HEK293T (cell line): ENCODE measurements at regions not wholly inside any gene's neighbourhood (a gene's known extent, or its start where the extent isn't known, plus 50 kb on each side); places are given as distances from the start of the nearest gene placed in this dataset.

ENCODE experiments used
- CTCF ChIA-PET: fragments of 350-600 bp; formaldehyde crosslinking; extraction: SDS; loops from one replicate; lab custom pipeline; 2021; ENCODE audit warnings: antibody characterized with exemption, inconsistent platforms; lab: Yijun Ruan, JAX
- POLR2A ChIA-PET: fragments of 350-600 bp; formaldehyde crosslinking; extraction: SDS; loops from one replicate; lab custom pipeline; 2020; ENCODE audit warnings: antibody characterized with exemption, inconsistent platforms; lab: Yijun Ruan, JAX
- DNase-seq: peaks from one replicate; pipeline ENCODE4 v3.0.0; 2012; ENCODE audit warnings: mixed read lengths; ENCODE audit errors: extremely low spot score
- ARNT ChIP-seq: fragments of 450-650 bp; IDR thresholded peaks from 2 replicates; pipeline ENCODE4 v1.6.1; 2017; ENCODE audit warnings: mild to moderate bottlenecking
- BHLHE40 ChIP-seq: fragments of 450-650 bp; IDR thresholded peaks from 2 replicates; pipeline ENCODE4 v1.6.1; 2016; ENCODE audit warnings: mild to moderate bottlenecking, moderate library complexity, borderline replicate concordance
- CTBP1 ChIP-seq: fragments of 450-650 bp; IDR thresholded peaks from 2 replicates; pipeline ENCODE4 v1.6.1; 2016; ENCODE audit warnings: borderline replicate concordance
- ELF4 ChIP-seq: fragments of 450-650 bp; IDR thresholded peaks from 2 replicates; pipeline ENCODE4 v1.6.1; 2017; ENCODE audit warnings: antibody characterized with exemption
- FOXA1 ChIP-seq: fragments of 450-650 bp; IDR thresholded peaks from 2 replicates; pipeline ENCODE4 v1.6.1; 2016; ENCODE audit warnings: mild to moderate bottlenecking
- FOXK2 ChIP-seq: fragments of 450-650 bp; IDR thresholded peaks from 2 replicates; pipeline ENCODE4 v1.6.1; 2016; ENCODE audit warnings: mild to moderate bottlenecking
- FOXM1 ChIP-seq: fragments of 450-650 bp; IDR thresholded peaks from 2 replicates; pipeline ENCODE4 v1.6.1; 2017; ENCODE audit warnings: mild to moderate bottlenecking, borderline replicate concordance
- HDGF ChIP-seq: fragments of 450-650 bp; IDR thresholded peaks from 2 replicates; pipeline ENCODE4 v1.6.1; 2017; ENCODE audit warnings: antibody characterized with exemption, borderline replicate concordance
- L3MBTL2 ChIP-seq: fragments of 450-650 bp; conservative IDR thresholded peaks from 2 replicates; pipeline ENCODE4 v1.6.1; 2016; ENCODE audit warnings: mild to moderate bottlenecking
- LEF1 ChIP-seq: fragments of 450-650 bp; IDR thresholded peaks from 2 replicates; pipeline ENCODE4 v1.6.1; 2017; ENCODE audit warnings: mild to moderate bottlenecking, borderline replicate concordance
- NFRKB ChIP-seq: fragments of 450-650 bp; IDR thresholded peaks from 2 replicates; pipeline ENCODE4 v1.6.1; 2016; ENCODE audit warnings: mild to moderate bottlenecking, moderate library complexity
- SP1 ChIP-seq: fragments of 450-650 bp; IDR thresholded peaks from 2 replicates; pipeline ENCODE4 v1.6.1; 2017
- SUZ12 ChIP-seq: fragments of 450-650 bp; IDR thresholded peaks from 2 replicates; pipeline ENCODE4 v1.6.1; 2016; ENCODE audit warnings: mild to moderate bottlenecking
- TARDBP ChIP-seq: fragments of 450-650 bp; IDR thresholded peaks from 2 replicates; pipeline ENCODE4 v1.6.1; 2016
- ZNF384 ChIP-seq: fragments of 450-650 bp; IDR thresholded peaks from 2 replicates; pipeline ENCODE4 v1.6.1; 2016
- TF ChIP-seq, protein P1 (sequence below): fragments of 450-650 bp; IDR thresholded peaks from 2 replicates; pipeline ENCODE4 v1.6.1; 2016

DNA sequence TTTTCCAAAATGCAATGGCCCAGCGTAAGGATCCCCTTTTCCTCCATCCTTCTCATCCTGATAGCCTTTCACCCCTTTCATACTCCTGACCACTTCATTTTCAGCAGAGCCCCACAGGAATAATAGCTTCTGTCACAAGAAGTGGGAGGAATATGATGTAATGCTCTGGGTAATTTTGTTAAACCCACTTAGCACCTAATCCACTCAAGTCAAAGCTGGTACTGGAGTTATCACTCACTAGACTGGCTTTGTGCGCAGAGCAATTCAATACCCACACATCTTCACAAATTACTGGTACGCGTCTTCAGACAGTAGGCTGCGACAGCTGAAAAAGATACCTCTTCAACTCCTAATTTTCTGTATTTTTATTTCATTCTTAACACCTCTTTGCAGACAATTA lies 2232.8 kb upstream of the WWC1 start:
- no peak for TF ChIP-seq ELF4
- no peak for TF ChIP-seq L3MBTL2
- no peak for TF ChIP-seq BHLHE40
- TF ChIP-seq FOXA1 = no peak
- no peak for TF ChIP-seq NFRKB
- TF ChIP-seq FOXM1 = no peak
- no peak for TF ChIP-seq HDGF
- TF ChIP-seq SUZ12 = no peak
- no peak for TF ChIP-seq ZNF384
- no peak for TF ChIP-seq CTBP1
- ChIA-PET CTCF (no interaction called here), POLR2A (no interaction called here)
- no peak for DNase-seq

DNA sequence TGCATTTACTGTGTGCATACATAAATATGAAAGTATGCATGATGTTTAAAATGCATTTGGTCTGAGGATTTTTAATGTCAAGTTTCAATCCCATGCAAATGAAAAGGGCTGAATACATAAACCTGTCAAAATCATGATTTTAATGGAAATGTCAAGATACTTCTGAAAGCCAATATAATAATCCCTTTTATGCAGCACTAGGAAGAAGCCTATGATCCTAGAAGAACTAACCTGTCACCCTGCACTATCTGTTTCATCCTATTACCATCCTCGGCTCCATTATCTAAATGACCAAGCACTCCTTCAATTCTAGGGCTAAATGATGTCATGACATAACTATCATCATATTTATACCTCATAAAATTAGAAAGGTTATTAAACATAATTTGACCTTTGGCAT lies 2229.4 kb upstream of the WWC1 start:
- POLR2A ChIA-PET = no interaction called here
- no peak for TF ChIP-seq LEF1
- no peak for TF ChIP-seq BHLHE40
- TF ChIP-seq FOXM1 = no peak
- TF ChIP-seq ELF4 = no peak
- no peak for TF ChIP-seq ZNF384
- no peak for TF ChIP-seq L3MBTL2
- no peak for DNase-seq
- CTCF ChIA-PET = no interaction called here

DNA sequence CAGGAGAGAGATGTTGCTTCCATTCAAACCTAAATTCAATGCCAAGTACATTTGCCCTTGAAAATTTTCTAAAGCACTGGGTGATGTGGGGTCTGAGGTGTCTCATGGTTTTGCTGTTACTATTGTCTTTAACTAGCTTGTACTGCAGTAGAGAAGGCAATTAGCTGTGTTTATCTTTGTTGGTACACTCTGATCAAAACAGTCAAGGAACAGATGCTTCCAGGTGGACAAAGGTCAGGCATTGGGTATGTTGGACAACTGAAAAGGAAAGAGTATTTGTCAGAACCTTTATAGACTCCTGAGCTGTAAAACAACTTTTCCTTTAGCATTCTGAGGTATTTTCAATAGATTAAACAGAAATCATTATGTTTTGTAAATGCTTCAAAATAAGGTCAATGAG lies 2228.7 kb upstream of the WWC1 start:
- no peak for DNase-seq

DNA sequence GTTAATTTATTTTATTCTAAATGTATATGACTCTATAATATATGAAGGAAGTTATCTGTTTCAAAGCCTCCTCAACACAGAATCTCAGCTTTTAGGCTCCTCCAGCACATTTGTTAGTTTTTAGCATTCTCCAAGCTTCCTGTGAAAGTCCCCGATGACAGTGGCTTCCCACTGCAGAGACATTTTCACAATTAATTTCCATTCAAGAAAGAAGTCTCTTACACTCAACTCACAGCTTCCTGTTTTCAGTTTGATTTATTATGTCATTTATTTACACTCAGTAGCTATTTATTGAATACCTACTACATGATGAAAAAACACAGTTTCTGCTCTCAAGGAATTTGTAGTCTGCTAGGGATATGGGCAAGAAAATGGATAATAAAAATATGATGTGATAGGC lies 2228.2 kb upstream of the WWC1 start:
- no peak for DNase-seq
- TF ChIP-seq FOXA1 (no peak), ZNF384 (no peak), ARNT (no peak), FOXM1 (no peak)
- CTCF ChIA-PET = no interaction called here
- POLR2A ChIA-PET = no interaction called here

More for the DNA sequence above, 2228.7 kb upstream of the WWC1 start:
- TF ChIP-seq SP1 (no peak), NFRKB (no peak), FOXK2 (no peak), FOXA1 (no peak), CTBP1 (no peak), SUZ12 (no peak), L3MBTL2 (no peak), ZNF384 (no peak), ARNT (no peak), FOXM1 (no peak), LEF1 (no peak), TARDBP (no peak), ELF4 (no peak), BHLHE40 (no peak)
- TF ChIP-seq, protein P1, sequence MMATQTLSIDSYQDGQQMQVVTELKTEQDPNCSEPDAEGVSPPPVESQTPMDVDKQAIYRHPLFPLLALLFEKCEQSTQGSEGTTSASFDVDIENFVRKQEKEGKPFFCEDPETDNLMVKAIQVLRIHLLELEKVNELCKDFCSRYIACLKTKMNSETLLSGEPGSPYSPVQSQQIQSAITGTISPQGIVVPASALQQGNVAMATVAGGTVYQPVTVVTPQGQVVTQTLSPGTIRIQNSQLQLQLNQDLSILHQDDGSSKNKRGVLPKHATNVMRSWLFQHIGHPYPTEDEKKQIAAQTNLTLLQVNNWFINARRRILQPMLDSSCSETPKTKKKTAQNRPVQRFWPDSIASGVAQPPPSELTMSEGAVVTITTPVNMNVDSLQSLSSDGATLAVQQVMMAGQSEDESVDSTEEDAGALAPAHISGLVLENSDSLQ = no peak
- ChIA-PET POLR2A (no interaction called here), CTCF (no interaction called here)

DNA sequence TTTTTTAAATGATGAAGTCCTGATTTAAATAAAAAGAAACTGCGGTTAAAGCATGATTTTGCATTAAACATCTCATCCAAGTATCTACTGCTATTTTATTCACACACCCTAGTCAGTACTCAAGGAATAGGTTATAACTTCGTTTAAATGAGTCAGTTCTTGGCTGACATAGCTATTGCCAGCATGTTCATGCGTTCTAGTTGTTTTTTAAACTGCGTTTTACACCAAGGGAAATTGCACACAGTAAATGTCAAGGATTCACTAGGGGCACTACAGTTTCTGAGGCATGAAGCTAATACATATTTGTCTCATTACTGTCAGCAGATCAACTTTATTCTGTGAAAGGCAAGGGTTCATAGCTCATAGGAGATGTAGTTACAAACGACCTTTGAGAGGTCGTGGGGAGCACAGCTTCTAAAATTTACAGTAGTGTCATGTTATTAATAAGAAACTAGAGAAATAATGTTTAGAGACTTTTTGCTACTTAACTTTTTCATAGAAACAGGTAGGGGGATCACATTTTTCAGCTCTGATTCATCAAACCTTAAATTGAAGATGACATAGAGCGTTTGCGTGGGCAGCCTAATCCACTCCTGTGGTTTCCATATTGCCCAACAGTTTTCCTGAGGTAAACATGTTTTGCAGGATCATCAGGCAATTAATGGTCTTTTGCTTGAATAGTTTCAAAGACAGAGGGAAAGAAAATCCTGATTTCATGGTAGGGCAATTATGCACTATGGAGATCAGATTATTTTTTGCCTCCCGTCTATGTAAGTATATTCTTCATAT lies 2222.7 kb upstream of the WWC1 start:
- no peak for DNase-seq
- ChIA-PET CTCF (no interaction called here), POLR2A (no interaction called here)
- TF ChIP-seq SUZ12 = no peak
- no peak for TF ChIP-seq SP1
- TF ChIP-seq ARNT = no peak

DNA sequence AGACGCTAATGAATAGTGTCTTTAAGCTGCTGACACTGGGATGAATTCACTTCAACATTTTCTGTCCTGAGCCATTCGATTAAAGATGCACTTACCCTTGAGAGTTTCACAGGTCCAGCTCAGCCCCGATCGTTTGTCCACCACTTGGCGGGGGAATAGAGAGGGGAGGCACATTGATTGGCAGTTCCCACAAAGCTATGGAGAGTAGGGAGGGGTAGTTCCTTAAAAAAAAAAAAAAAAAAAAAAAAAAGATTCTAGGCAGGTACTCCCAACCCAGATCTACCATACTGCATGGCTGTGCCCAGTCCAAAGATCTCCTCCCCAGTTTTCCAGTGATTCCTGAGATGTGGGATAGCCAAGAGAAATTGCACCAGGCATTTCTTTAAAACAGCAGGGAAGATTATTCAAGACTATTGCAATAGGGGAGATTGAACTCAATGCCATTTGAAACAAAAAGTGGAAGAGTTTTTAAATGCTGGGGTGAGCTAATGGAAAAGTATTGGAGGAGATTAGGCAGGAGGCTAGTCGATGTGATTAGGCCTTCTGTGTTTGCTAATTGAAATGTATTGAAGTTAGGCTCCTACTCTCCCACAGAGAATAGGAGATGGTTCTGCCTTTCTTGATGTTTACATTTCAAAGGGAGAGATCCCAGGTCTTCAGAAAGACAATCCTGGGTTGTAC lies 2217.4 kb upstream of the WWC1 start:
- DNase-seq = no peak
- ChIA-PET POLR2A (no interaction called here), CTCF (no interaction called here)
- TF ChIP-seq LEF1 (no peak), FOXK2 (no peak), L3MBTL2 (no peak), SP1 (no peak), BHLHE40 (no peak), NFRKB (no peak), ARNT (no peak), FOXM1 (no peak), SUZ12 (no peak), FOXA1 (no peak), ZNF384 (no peak), CTBP1 (no peak), TARDBP (no peak), ELF4 (no peak), HDGF (no peak)
- TF ChIP-seq, protein P1 = no peak
